ENCODE measurements at regions not wholly inside any gene's neighbourhood (a gene's known extent, or its start where the extent isn't known, plus 50 kb on each side); places are given as distances from the start of the nearest gene placed in this dataset.
"Not testable (repeated sequence)": the region's sequence is repeated elsewhere in the genome, so short reads cannot be mapped to it uniquely, and the experiment has no call there.

DNA sequence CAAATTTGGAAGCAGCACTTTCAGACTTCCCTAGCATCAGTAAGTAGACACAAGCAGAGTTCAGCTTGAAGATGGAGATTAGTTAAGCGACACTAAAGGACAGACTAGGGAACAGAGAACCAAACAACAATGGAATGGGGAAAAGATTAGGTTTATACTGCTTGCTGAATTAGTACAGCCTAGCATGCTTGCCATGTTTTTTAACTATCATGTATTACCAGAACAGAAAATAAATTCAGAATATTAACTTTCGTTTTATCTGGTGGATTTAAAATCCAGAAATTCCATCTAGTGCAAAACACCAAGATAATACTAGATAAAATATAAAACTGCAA, 451.5 kb upstream of the SLC10A2 start:
- no peak for DNase-seq (ENCODE audit: extremely low read depth in 1 of 2, low read depth in 1 of 2)

- DNase-seq (ENCODE audit: extremely low read depth in 1 of 2, low read depth in 1 of 2), result no peak
Measured at GRCh38 chr13:103517066-103517767, 451.0 kb upstream of the SLC10A2 start.

DNA sequence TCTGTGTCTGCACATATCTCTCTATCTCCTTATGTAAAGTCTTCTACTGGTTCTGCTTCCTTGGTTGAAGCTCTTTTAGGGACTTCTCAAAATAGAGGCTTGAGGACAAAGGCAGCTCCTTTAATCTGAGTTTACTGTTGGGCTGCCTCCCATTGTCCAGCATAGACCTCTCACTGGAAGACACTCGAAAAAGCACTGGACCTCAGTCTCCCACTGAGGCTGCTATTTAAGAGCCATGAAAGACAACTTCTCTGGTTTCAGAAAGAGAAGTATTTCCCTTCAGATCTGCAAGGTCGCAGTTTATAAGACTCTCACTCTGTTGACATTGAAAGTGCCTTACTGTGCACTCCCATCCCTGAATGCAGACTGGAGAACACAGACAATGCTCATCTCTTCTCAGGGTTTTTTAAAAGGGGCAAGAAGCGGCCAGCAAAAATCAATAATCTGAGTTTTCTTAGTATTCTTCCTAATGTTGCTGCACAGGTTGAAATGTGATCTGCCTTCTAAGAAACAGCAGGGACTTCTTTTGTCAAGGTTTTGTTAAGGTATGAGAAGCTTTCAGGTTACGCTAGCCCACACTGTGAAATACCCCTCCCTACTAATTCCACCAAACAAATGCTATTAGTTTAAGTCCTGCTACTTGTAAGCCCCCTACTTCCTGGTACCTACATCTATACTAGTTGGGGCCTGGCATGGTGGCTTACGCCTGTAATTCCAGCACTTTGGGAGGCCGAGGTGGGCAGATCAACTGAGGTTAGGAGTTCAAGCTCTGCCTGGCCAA, 450.0 kb upstream of the SLC10A2 start:
- DNase-seq (ENCODE audit: extremely low read depth in 1 of 2, low read depth in 1 of 2), result no peak

GRCh38 chr13:103515410-103515809, 449.2 kb upstream of the SLC10A2 start:
- no peak for DNase-seq (ENCODE audit: extremely low read depth in 1 of 2, low read depth in 1 of 2)

DNA sequence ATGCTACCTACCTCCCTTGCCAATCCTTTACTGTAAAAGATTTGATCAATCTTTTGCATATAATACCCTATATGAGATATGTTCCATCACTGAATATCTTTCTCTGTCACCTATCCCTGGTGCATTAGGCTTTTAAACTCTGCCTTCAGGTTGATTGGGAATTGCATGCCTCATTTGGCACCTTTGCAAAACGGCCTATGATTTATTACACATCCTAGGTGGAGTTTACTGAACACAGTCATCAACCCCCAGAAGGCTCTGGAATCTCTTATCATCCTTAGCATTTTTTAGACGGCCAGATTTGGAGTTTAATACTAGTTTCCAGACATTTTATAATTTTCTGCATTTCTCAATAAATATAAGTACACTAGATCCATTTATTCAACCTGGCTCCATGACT, 448.4 kb upstream of the SLC10A2 start:
- no peak for DNase-seq (ENCODE audit: extremely low read depth in 1 of 2, low read depth in 1 of 2)

GRCh38 chr13:103514188-103514587, 448.0 kb upstream of the SLC10A2 start:
- DNase-seq (ENCODE audit: extremely low read depth in 1 of 2, low read depth in 1 of 2), result no peak

GRCh38 chr13:103510007-103510535, 443.9 kb upstream of the SLC10A2 start:
- no peak for DNase-seq (ENCODE audit: extremely low read depth in 1 of 2, low read depth in 1 of 2)

- no peak for DNase-seq (ENCODE audit: extremely low read depth in 1 of 2, low read depth in 1 of 2)
Measured at GRCh38 chr13:103497404-103497803, 431.2 kb upstream of the SLC10A2 start.

DNA sequence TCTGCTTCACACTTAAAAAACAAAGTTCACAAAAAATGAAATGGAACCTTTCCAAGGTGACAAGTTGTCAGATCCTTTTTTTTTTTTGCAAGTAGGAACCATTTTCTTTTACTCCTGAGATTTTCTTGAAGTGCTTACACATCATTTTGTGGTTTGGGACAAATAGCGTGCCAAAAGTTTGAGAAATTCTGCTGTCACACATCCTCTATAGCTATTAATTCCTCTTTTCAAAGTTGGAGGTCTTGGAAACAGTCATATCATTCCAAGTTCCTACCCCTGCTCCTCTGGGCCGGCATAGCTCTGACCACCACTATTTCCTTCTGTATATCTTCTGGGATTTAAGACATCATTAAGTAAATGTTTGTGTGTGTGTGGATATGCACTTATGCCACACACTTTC, 421.6 kb upstream of the SLC10A2 start:
- DNase-seq (ENCODE audit: extremely low read depth in 1 of 2, low read depth in 1 of 2), result no peak

DNA sequence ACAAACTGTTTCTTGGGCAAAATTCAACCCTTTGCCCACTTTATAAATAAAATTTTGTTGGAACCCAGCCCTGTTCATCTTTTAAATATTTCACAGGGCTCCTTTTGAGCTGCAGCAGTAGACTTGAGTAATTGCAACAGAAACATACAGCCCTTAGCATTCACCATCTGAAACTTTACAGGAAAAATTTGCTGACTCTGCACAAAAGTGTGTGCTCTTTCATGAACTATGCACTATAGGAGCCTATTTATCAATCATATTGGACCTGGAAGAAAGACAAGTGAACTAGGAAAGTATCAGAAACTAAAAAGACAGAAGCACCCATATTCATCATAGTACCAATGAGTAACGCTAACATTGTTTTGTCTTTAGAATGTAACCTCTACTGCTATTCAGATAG, 406.9 kb upstream of the SLC10A2 start:
- DNase-seq (ENCODE audit: extremely low read depth in 1 of 2, low read depth in 1 of 2), result no peak

GRCh38 chr13:103471896-103472295, 405.7 kb upstream of the SLC10A2 start:
- no peak for DNase-seq (ENCODE audit: extremely low read depth in 1 of 2, low read depth in 1 of 2)

DNA sequence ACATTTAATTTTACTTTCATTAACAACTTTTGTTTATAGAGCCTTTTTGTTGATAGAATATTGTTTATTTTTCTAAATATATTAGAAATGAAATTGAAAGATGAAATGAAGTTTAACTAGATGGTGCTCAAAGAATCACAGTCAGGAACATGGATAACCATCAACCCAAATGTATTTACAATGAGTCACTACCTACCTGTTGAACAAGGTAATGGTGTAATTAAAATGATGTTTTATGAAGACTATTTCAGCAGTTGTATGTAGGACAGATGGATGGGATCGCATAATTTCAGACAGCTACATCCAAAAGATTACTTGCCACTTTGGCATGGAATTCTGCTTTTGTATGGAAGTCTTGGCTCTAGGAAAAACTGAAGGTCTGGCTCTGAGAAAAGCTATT, 403.6 kb upstream of the SLC10A2 start:
- DNase-seq (ENCODE audit: extremely low read depth in 1 of 2, low read depth in 1 of 2), result no peak

DNA sequence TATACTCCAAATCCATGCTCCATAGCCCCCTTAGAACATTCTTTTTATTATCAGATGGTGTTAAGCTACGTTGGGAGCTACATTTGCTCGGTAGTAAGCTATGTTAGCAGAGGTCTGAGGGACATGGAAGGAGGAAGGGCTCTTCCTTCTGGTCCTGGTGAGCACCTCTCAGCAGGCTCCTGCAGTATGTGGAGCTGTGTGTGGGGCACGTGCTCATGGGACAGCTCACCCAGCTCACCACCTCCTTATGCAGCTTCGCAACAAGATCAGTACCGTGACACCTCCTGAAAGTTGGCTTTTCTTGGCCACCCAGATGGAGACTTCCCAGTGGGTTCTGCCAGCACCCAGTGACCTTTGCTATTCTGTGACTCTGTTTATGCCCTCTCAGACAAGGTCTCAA, 400.5 kb upstream of the SLC10A2 start:
- no peak for DNase-seq (ENCODE audit: extremely low read depth in 1 of 2, low read depth in 1 of 2)

DNA sequence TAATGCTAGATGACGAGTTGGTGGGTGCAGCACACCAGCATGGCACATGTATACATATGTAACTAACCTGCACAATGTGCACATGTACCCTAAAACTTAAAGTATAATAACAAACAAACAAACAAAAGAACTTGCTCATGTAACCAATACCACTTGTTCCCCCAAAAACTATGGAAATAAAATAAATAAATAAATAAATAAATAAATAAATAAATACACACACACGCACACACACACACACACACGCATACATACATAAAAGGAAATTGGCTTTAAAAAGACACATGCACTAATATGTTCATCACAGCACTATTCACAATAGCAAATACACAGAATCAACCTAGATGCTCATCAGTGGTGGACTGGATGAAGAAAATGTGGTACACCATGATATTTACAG, 394.0 kb upstream of the SLC10A2 start:
- DNase-seq (ENCODE audit: extremely low read depth in 1 of 2, low read depth in 1 of 2), result not testable (repeated sequence)

DNA sequence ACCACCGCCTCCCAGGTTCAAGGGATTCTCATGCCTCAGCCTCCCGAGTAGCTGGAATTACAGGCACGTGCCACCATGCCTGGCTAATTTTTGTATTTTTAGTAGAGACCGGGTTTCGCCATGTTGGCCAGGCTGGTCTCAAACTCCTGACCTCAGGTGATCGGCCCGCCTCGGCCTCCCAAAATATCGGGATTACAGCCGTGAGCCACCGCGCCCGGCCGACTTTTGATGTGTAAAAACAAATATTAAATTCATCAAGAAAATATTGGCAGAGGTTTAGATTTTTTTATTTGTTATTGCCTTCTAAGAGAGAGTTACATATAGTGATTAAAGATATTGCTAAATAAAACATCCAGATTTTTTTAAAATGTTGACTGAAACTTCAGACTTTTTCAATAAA, 390.8 kb upstream of the SLC10A2 start:
- not testable (repeated sequence) for DNase-seq (ENCODE audit: extremely low read depth in 1 of 2, low read depth in 1 of 2)

- DNase-seq (ENCODE audit: extremely low read depth in 1 of 2, low read depth in 1 of 2), result no peak
Measured at GRCh38 chr13:103451656-103452055, 385.4 kb upstream of the SLC10A2 start.

GRCh38 chr13:103443604-103444003, 377.4 kb upstream of the SLC10A2 start:
- DNase-seq (ENCODE audit: extremely low read depth in 1 of 2, low read depth in 1 of 2), result no peak

DNA sequence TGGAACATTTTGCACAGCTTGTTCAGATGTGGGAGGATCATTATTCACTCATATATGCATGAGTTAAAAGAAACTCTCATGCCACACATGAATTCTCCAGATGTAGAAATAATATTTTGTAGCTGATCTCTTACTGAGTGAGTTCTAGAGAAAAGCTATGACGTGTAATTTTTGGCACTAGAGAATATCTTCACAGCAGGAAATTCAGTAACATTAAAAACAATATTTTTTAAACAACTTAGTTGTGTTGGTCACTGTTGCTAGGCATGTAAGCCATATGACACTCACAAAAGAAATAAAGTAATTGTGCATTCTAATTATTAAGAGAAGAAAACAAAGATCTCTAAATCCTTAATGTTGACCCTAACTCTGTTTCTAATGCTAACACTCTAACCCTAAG, 371.4 kb upstream of the SLC10A2 start:
- no peak for DNase-seq (ENCODE audit: extremely low read depth in 1 of 2, low read depth in 1 of 2)

DNA sequence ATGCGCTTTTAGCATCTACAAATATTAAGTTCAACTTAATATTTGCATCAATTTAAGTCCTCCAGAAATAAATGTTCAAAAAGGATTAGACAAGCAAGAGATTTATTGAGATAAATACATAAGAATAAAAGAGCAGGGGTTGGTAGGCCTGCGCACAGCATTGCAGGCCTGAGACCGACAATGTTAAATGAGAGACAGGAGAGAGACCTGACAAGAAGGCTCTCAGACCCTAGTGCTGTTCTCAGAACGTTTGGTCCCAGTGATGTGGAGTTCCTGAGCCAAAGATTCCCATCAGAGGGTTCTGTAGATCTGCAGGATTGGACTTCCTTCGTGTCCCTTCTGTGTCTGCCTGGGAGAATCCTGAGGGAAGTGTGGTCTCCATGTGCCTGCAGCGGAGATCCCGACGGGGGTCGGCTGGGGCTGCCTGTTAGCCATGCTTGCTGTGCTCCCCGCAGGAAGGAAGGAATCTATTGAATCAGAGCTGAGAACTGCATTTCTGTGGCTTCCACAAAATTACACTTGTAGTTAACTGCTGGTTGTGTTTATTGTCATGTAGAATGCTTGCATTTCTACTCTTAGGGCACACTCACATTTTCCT, 369.9 kb upstream of the SLC10A2 start:
- no peak for DNase-seq (ENCODE audit: extremely low read depth in 1 of 2, low read depth in 1 of 2)

- DNase-seq (ENCODE audit: extremely low read depth in 1 of 2, low read depth in 1 of 2), result no peak
Measured at GRCh38 chr13:103431856-103432255, 365.6 kb upstream of the SLC10A2 start.

DNA sequence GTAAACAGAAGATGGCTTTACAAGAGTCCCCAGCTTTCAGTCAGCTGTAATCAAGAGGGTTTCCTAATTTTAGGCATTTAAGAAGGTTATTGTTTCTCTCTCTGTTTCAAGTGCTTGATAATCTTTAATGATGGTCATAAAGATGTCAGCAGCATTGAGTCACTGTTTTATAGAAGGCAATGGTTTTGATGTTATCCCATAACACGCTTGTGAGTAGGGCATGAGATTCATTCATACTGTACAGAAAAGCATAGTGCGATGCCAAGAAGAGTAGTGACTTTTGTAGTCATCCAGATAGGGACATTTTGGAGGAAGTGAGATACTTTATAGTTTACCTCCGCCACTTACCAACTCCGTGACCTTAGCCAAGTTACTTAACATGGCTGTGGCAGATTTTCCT, 364.2 kb upstream of the SLC10A2 start:
- no peak for DNase-seq (ENCODE audit: extremely low read depth in 1 of 2, low read depth in 1 of 2)

GRCh38 chr13:103410002-103410401, 343.8 kb upstream of the SLC10A2 start:
- DNase-seq (ENCODE audit: extremely low read depth in 1 of 2, low read depth in 1 of 2), result no peak
